HG03103 (cell line): ENCODE measurements at regions not wholly inside any gene's neighbourhood (a gene's known extent, or its start where the extent isn't known, plus 50 kb on each side); places are given as distances from the start of the nearest gene placed in this dataset.
"Not testable (repeated sequence)": the region's sequence is repeated elsewhere in the genome, so short reads cannot be mapped to it uniquely, and the experiment has no call there.

Source experiments
- ATAC-seq: cut with Tn5 transposase; IDR thresholded peaks from one replicate; pipeline ENCODE4 v1.9.1; 2021; ENCODE audit warnings: low read depth; ENCODE audit not compliant: unreplicated experiment

DNA sequence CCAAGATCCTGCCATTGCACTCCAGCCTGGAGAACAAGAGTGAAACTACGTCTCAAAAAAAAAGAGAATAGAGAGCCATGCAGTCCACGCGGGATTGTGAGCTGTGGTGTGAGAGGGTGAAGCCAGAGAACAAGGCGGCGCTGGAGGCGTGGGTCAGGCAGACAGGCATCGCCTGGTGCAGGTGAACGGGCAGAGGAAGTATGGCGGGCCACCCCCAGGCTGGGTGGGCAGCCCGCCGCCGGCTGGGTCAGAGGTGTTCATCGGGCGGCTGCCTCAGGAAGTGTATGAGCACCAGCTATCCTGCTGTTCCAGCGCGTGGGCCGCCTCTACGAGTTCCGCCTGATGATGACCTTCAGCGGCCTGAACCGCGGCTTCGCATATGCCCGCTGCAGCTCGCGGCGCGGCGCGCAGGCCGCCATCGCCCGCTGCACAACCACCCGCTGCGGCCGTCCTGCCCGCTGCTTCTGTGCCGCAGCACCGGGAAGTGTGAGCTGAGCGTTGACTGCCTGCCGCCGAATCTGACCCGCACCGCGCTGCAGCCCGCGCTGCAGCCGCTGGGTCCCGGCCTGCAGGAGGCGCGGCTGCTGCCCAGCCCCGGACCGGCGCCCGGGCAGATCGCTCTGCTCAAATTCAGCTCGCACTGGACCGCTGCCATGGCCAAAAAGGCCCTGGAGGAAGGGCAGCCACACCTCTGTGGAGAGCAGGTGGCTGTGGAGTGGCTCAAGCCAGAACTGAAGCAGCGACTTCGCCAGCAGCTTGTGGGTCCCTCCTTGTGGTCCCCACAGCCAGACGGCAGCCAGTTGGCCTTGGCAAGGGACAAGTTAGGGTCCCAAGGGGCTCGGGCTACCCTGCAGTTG, 95.5 kb upstream of the PLEKHM1 start:
- ATAC-seq, result not testable (repeated sequence)

DNA sequence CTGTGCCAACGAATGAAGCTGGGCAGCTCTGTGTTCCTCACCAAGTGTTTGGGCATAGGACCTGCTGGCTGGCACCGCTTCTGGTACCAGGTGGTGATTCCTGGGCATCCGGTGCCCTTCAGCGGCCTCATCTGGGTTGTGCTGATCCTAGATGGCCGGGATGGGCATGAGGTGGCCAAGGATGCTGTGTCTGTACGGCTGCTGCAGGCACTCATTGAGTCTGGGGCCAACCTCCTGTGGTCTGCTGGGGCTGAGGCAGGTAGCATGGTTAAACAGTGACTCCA, 96.1 kb upstream of the PLEKHM1 start:
- not testable (repeated sequence) for ATAC-seq

DNA sequence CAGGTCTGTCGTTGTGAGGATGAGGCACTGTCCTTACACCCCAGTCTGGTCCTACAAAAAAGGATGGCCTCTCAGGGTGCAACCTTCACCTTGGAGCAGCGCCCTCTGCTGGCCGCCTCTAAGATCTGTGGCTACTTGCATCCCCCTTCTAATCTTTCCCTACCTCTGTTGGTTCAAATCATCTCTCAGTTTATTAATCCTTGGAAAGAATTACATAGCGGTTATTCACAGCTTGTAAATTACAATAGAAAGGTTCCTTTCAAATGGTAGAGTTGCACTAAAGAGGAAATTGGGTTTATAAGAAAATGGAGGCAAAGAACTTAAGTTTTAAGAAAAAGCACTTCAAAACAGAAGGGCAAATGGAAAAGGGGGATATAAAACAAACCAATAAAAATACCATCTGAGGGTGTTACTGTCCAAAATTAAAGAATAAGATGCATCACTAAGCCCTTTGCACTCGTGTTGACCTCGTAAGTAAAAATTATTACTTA, 102.0 kb upstream of the PLEKHM1 start:
- not testable (repeated sequence) for ATAC-seq

DNA sequence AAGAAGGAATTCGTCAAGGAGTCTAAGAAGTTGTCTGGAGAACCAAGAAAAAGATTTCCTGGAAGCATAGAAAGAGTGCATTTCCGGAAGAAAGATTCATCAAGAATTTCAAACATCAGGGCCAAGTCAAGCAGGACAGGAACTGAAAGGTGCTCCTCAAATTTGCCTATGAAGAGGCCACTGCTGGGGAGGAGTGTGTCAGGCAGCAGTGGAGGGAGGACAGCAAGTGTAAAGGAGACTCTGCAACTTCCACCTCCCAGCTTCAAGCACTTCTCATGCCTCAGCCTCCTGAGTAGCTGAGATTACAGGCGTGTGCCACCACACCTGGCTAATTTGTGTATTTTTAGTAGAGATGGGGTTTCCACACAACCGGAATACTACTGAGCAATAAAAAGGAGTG, 105.8 kb upstream of the PLEKHM1 start:
- ATAC-seq, result not testable (repeated sequence)

DNA sequence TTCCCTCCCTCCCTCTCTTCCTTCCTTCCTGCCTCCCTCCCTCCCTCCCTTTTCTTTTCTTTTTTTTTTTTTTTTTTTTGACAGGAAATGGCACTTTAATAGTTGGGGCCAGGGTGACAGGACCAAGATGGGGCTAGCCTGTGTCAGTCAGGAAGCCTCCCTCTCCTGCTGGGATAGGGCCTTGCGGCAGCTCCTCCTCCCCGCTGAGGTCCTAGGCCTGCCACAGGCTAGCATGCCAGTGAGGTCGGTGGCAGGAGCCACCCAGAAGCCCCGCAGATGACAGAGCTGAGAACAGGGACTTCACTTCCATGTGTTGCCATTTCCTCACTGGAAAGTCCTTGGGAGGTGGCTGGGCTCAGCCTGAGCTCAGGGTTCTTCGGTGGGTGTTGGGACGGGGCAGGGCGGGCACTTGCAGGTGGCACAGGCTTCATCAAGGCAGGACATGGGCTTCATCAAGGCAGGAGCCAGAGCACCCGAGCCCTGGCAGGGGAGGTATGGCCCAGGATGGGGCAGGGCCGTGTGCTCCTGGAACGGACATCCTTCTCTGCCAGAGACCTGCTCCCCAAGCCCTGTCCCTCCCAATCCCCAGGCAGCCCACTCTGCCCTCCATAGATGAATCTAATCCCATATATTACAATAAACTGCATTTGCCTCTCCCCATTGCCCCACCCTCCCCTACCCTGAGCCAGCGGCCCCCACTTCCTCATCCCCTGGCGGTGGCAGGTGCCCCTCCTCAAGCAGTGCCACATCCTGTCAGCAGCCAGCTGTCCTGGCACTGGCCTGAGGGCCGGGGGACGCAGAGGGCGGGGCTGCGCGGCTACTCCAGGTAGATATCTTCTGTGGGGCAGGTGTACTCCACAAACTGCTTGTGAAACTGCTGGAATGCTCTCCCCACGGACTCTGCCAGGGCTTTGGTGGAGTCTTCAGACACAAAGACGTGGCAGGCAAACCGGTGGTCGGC, 109.8 kb upstream of the PLEKHM1 start:
- not testable (repeated sequence) for ATAC-seq

DNA sequence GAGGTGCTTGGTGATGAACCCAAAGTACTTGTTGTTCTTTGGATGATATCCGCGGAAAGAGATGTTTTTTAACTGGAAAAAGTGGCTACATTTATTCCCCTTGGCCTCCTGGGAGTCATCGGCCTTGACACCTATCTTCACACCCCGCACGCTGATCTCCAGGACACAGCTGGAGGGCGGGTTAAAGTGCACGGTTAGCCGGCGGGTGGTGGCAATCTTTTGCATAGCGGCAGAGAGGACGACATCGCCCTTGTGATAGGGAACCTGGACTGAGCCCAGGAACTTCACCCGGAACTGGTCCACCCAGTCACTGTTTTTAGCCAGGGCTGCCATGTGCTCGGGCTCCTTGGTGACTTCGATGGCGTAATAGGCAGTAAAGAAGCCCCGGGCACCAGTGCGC, 110.5 kb upstream of the PLEKHM1 start:
- not testable (repeated sequence) for ATAC-seq

DNA sequence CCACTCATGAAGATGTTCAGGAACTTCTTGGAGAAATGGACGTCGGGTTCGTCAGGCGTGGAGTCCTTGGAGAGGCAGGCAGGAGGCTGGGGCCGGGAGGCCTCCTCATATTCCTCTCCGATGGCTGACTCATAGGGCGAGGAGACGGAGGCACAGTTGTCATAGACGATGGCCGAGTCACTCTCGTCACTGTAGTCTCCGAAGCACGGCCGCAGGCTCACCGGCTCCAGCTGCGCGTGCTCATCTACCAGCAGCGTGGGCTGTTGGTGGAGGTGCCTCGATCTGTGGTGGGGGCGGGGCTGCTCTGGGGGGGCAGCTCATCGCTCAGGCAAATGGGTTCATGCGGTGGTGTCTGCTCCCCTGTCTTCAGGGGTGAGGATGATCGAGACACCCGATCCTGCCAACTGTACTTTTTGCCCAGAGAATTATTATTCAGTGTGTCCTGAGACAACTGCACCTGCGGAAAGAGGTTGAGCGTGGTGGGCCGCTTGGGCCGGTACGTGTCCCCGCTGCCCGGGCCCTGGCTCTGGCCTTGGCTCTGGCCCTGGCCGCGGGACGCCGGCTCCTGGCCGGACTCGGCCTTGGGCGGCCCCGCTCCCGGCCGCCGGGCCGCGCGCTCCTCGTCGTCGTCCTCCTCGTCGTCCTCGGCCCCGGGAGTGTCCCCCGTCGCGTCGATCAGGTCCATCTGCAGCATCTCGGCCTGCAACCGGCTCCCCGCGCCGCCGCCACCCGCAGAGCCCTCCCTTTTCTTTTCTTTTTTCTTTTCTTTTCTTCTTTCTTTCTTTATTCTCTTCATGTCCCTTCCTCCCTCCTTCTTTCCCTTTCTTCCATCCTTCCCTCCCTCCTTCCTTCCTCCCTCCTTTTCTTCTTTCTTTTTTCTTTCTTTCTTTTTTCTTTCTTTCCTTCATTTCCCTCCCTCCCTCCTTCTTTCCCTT, 111.4 kb upstream of the PLEKHM1 start:
- ATAC-seq, result not testable (repeated sequence)

DNA sequence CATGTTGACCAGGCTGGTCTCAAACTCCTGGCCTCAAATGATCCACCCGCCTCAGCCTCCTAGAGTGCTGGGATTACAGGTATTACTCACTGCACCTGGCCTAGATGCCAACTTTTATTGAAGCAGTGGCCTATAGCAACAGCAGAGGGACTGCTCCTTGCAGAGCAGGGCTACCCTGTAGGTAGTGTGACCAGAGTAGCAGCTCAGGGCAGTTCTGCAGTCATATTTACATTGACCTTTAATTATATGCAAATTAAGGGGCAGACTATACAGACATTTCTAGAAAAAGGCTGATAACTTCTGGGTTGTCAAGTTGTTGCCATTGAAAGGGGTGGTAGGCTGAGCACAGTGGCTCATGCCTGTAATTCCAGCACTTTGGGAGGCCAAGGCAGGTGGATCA, 115.2 kb upstream of the PLEKHM1 start:
- ATAC-seq, result not testable (repeated sequence)

DNA sequence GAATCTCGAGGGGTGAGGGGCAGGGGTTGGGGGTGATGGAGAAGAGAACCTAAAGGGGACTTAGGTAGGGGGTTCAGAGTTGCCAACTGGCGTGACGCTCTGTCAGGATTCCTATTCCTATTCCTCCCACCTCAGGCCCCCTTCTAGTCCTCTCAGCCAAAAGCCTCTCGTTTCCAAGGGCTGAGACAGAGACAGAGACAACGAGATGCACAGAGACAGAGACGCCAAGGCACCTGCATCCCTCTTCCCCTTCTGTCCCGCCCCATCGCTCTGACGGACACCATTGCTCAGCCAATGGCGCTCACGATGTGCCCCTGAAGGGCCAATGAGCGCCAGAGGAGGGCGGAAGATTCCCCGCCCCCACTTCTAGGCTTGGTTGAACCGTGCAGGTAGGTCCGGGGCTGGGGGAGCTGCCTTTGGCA, 129.5 kb upstream of the PLEKHM1 start:
- peak; percentile 93 for ATAC-seq

DNA sequence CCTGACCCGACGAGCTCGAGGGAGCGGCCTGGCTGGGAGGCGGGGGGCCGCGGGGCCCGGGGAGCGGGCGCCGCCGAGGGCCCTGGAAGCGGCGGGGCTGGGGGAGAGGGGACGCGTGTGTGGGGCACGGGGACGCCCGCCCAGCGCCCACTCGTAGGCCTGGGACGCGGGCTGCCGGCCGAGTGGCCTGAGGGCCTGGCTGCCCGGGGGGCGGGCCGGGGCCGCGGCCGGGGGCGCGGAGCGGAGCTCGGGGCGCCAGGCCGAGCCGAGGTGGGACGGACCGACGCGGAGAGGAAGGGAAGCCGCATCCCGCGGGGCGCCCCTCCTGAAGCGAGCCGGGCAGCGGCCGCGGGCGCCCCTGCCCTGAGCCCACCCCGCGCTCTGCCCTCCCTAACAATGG, 129.9 kb upstream of the PLEKHM1 start:
- ATAC-seq, result peak; percentile 34

DNA sequence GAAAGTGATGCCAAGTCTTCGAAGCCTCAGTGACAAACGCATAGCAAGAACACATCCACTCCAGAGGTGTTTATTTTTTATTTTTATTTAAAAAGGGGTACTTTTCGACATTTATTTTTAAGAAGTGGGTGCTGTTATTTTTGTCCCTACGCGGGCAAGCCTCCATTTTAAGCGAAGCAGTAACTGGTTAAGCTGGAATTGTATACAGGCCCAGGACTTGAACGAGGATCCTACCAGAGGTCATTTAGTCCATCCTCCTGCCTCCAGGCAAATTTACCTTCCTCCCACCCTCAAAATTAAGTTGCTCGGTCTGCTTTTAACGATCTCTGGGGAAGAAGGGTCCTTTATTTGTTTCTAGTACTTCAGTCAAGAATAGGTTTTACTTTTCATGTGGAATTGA, 130.6 kb upstream of the PLEKHM1 start:
- ATAC-seq, result not testable (repeated sequence)

DNA sequence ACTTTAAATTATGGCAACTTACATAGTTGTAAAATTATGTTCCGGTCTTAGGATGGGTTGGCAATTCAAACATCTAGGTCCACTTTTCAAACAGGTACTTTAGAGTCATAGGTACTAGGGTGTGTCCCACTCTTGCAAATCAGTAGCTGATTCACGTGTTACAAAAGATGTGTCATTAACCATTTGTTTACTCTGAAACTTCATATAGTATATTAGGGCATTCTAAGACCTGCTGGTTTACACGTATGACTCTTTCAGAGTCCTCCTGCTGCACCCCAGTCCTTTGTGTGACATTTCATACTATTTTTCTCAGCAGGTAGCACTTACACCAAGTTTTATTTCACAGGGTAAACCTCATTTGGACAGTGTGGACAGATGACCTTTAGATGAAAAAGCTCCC, 131.8 kb upstream of the PLEKHM1 start:
- not testable (repeated sequence) for ATAC-seq

DNA sequence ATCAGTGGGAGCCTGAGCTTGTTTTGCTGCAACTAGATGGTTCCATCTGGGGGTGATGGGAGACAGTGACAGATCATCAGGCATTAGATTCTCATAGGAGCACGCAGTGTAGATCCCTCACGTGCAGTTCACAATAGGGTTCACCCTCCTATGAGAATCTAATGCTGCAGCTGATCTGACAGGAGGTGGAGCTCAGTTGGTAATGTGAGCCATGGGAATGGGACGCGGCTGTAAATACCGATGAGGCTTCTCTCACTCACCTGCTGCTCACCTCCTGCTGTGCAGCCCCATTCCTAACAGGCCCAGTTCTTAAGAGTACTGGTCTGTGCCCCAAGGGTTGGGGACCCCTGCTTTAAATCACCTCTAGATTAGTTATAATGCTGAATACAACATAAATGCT, 137.5 kb upstream of the PLEKHM1 start:
- ATAC-seq, result no peak

DNA sequence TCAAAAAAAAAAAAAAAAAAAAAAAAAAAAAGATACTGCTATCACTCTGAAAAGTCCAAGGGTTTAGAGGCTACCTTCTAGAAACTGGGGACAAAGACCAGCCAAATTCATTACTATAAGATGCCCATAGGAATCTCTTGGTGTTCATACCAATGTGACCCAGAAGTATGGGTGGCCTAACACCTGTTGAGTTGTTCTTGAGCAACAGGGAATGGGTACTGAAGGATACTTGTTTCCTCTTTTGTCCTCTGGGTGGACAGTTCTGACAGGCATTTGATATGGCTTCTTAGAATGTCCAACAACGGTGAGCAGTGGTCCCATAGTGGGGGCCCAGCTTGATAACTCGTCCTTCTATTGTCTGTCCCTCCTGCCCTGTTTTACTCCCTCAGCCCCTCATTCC, 141.4 kb upstream of the PLEKHM1 start:
- no peak for ATAC-seq

DNA sequence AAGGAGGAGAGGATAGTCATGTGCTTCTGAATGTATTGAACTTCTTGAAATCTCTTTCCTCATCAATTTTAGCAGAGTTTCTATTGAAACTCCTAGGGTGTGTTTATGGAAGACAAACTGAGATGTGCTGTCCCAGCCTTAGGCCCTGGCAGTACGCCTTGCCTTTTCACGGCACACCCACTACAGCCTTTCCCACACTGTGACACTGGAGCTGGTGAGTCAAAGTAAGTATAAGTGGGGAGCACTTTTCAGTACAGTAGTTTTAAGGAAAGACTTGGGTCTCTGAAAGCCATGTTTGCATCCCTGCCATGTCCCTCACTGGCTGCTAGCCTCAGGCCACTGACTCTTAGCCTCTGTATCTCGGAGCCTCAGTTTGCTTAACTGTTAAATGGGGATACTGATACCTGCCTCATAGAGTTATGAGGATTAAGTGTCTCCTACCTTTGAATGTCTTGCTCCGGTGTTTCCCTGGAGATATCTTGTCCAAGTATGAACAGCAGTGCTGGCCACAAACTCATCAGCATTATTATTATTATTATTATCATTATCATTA, 144.7 kb upstream of the CRHR1 start:
- no peak for ATAC-seq

DNA sequence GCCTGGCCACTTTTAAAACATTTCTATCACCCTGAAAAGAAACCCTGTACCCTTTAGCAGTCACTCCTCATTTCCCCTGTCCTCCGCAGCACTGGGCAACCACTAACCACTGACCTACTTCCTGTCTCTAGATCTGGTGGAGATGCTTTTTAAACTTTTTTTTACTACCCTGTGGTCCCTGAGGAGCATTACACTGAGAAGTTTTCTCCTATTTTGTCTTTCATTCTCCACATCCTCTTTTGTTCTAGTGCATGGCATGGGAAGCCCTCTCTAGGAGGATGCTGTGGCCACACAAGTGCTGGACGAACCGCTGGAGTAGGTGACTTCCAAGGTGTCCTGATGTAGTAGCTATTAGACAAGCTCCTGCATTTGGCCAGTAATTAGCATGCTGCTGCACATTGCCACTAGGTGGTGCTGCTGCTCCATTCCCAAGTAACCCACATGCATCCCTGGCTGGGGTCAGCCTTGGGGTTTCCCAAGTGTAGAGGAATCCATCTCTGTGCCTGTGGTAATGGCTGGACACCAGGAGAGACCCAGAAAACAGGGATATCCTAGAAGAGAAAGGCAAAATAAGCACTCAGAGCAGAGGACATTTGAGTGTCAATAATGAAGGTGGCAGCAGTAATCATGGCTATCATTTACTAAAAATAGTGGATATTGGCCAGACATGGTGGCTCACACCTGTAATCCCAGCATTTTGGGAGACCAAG, 143.8 kb upstream of the CRHR1 start:
- no peak for ATAC-seq

DNA sequence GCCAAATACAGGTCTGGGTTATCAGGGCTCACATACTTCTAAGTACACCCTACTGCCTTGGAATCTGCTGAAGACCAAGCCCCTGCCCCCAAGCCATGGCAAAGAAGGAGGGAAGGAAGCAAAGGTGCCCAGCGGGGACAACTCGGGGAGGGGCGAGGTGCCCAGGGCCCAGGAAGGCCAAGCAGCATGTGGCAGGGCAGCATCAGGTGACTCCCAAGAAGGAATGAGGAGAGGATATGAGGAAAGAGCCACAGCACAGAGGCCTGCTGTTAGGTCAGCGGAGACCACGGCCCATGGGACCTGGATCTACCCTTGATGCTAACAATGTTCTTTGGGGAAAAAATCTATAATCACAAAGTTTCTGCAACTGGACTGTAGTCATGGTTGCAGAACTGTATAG, 142.6 kb upstream of the CRHR1 start:
- no peak for ATAC-seq

DNA sequence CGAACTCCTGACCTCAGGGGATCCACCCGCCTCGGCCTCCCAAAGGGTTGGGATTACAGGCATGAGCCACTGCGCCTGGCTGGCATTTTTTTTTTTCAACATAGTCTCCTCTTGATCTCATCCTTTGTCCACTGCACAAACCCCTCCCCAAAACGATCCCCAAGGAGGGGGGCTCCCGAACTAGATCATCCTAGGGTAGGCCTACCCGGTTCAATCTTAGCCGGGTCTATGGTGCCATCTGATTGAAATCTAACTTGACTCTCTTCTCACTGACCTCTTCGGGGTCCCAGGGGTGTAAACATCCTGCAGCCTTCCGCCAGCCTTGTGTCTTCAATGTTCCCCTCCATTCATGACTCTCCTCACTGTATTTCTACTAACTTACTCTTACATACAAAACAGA, 140.5 kb upstream of the CRHR1 start:
- no peak for ATAC-seq

DNA sequence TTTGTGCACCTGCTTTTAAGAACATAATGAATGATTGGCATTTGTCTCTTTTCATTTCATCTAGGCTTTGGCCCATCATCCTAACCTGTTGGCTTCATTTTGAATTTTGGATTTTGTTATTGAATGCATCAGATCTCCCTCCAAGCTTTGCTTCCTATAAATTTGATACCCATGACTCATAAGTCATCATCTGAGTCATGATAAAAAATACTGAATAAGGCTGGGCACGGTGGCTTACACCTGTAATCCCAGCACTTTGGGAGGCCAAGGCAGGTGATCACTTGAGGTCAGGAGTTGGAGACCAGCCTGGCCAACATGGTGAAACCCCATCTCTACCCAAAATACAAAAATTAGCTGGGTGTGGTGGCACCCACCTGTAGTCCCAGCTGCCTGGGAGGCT, 139.5 kb upstream of the CRHR1 start:
- ATAC-seq, result not testable (repeated sequence)
